ENCODE measurements at regions not wholly inside any gene's neighbourhood (a gene's known extent, or its start where the extent isn't known, plus 50 kb on each side); places are given as distances from the start of the nearest gene placed in this dataset.

GRCh38 chr5:56585999-56586691 is 229.2 kb upstream of the MAP3K1 start:
- DNase-seq, result no peak

GRCh38 chr5:56585461-56585860 is 229.9 kb upstream of the MAP3K1 start:
- no peak for DNase-seq

GRCh38 chr5:56581426-56581825 is 233.9 kb upstream of the MAP3K1 start:
- DNase-seq, result no peak

GRCh38 chr5:56580864-56581263 is 234.5 kb upstream of the MAP3K1 start:
- no peak for DNase-seq

GRCh38 chr5:56575821-56576220 is 239.5 kb upstream of the MAP3K1 start:
- DNase-seq, result no peak

- no peak for DNase-seq
Measured at GRCh38 chr5:56574778-56575177, 240.6 kb upstream of the MAP3K1 start.

- DNase-seq, result no peak
Measured at GRCh38 chr5:56569566-56569965, 245.8 kb upstream of the MAP3K1 start.

- DNase-seq, result no peak
Measured at GRCh38 chr5:56569076-56569475, 246.3 kb upstream of the MAP3K1 start.

GRCh38 chr5:56567278-56567677 is 248.1 kb upstream of the MAP3K1 start:
- no peak for DNase-seq

- DNase-seq, result no peak
Measured at GRCh38 chr5:56566374-56567249, 248.7 kb upstream of the MAP3K1 start.

GRCh38 chr5:56565644-56566043 is 249.7 kb upstream of the MAP3K1 start:
- DNase-seq, result no peak

GRCh38 chr5:56565283-56565615 is 250.1 kb upstream of the MAP3K1 start:
- peak; percentile 47 for DNase-seq

GRCh38 chr5:56564541-56565282 is 250.6 kb upstream of the MAP3K1 start:
- DNase-seq, result no peak

- DNase-seq, result no peak
Measured at GRCh38 chr5:56561455-56561854, 253.9 kb upstream of the MAP3K1 start.

GRCh38 chr5:56558131-56558745 is 257.1 kb upstream of the MAP3K1 start:
- no peak for DNase-seq

- DNase-seq, result no peak
Measured at GRCh38 chr5:56557198-56557597, 258.2 kb upstream of the MAP3K1 start.

- no peak for DNase-seq
Measured at GRCh38 chr5:56552612-56553268, 262.6 kb upstream of the MAP3K1 start.

GRCh38 chr5:56550227-56550626 is 265.1 kb upstream of the MAP3K1 start:
- DNase-seq, result no peak

- DNase-seq, result no peak
Measured at GRCh38 chr5:56549096-56549886, 266.1 kb upstream of the MAP3K1 start.

- no peak for DNase-seq
Measured at GRCh38 chr5:56545016-56545415, 270.3 kb upstream of the MAP3K1 start.

GRCh38 chr5:56543441-56544388 is 271.6 kb upstream of the MAP3K1 start:
- DNase-seq, result no peak

Data from DMS79 (cell line).